GM18868 (cell line): ENCODE measurements at regions not wholly inside any gene's neighbourhood (a gene's known extent, or its start where the extent isn't known, plus 50 kb on each side); places are given as distances from the start of the nearest gene placed in this dataset.

Experiments
- ATAC-seq: cut with Tn5 transposase; IDR thresholded peaks from one replicate; pipeline ENCODE4 v1.9.1; 2021; ENCODE audit warnings: mild to moderate bottlenecking, moderate library complexity; ENCODE audit not compliant: unreplicated experiment

DNA sequence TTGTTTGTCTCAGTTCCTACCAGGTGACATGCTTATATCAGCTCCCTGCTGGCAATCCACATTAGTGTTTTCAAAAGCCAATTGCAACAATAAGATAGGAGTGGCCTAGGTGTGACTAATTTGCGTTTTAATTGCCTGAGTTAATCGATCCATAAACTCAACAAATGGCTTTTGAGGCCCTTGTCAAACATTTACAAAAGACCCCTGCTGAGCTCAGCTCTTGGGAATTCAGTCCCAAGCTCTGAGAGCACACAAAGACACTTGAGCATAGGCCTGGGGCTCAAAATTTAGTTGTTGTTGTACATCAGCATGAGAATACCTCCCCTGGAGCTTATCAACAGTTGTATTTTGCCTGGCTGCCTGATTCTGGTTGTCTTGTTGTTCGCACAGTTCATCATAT is 1134.4 kb upstream of the TSPY4 start:
- ATAC-seq, result no peak

DNA sequence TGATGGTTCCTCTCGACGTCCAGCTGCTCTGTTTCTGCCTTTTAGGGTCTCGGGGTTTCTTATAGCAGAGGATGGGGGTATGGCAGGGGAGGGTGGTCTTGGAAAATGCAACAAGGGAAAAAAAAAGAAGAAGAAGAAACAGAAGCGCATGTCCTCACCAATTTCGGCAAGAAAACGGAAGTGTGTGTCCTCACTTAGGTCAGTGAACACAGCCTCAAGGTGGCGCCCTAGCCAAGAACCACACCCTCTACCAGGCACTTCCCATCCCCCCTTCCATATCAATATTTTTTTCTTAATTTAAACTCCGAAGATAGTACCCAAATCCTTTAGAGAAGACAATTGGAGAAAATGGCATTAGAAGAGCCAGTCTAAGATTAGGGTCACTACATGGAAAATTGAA is 1096.1 kb upstream of the TSPY4 start:
- no peak for ATAC-seq

DNA sequence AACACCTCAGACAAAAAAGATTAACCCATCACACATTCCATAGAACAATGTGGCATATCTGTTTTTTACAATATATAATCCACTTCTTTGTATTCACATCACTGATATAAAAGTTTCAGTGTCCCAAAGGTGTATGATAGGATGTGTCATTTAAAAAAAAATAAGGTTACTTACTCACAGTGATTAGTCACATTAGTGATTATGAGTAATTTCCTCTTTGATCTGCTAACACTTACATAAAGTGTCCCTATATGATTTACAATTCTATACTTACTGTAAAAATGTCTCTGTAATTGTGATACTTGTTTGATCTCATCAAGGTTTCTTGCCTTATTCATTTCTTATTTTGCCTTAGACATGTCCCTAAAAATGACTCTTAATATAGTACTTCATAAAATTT is 1063.5 kb upstream of the TSPY4 start:
- ATAC-seq, result no peak

DNA sequence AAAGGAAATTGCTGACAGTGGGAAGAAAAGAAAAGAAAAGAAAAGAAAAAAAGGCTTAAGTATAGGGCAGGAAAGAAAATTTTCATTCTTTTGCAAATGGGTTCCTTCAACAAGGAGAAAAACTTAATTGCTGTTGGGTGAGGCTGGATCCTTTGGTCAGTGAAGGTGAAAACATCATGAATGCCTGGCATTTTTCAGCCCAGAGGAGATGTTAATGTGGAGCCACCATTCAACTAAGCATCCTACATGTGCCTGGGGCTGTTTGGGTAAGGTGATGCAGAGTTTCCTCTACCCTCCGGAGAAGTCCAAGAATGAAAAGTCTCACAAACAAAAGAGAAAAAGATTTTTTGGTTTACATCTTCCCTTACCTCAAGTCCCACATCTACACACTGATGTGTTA is 1032.2 kb upstream of the TSPY4 start:
- ATAC-seq, result no peak

DNA sequence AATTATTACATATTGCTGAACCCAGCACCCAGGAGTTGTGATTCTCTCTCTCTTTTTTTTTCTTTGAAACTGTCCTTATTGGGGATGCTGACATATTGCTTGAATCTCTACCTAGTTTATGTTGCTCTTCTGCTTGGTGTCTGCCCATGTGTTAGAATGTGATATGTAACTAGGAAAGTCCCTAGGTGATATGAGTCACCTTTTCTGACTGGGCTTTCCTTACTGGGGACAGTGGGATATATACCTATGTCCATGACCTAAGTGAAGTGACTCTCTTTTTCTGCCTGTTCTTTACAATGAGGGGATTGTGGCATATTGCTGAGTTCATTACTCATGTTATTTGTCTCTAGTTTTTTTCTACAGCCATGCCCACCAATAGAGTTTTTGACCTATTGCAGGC is 1013.2 kb upstream of the TSPY4 start:
- peak; percentile 57 for ATAC-seq

DNA sequence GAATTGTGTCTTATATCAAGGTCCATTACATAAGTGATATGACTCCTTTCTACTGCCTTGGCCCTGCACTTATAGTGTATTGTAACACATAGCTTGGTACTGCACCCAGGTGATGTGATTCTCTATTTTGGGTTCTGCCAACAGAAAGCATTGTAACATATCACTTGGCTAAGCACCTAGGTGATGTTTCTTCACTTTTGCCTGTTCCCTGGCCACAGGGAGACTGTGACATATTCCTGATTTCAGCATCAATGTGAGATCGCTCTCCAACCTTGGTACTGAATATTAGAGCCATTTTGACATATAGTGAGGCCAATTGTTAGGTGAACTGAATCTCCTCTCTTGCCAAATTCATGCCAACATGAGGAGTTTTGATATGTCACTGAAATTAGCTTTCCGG is 1010.3 kb upstream of the TSPY4 start:
- ATAC-seq, result no peak

DNA sequence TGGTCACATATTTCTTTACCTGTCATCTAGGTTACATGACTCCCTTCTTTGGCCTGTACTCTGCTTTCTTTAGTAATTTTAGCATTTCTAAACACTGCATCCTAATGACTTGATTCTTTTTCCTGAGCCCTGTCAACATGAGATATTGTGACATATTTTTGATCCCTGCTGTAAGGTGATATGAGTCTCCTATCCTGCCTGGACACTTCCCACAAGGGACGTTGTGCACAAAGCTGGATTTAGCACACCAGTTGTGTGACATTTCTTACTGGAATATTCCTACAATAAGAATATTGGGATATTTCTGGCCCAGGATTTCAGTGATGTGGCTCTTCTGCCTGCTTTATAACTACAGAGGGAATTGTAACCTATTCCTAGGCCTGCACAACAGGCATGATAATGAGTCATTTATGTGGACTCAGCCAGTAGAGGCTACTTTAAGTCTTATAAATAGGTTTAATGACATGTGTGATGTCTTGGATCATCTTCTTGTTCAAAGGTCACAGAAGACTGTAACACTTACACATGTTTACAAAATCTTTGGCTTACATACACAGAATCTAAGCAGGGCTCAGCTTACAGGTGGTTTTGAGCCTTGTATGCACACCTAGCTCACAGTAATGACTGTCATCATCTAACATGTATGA is 1009.4 kb upstream of the TSPY4 start:
- ATAC-seq, result no peak

DNA sequence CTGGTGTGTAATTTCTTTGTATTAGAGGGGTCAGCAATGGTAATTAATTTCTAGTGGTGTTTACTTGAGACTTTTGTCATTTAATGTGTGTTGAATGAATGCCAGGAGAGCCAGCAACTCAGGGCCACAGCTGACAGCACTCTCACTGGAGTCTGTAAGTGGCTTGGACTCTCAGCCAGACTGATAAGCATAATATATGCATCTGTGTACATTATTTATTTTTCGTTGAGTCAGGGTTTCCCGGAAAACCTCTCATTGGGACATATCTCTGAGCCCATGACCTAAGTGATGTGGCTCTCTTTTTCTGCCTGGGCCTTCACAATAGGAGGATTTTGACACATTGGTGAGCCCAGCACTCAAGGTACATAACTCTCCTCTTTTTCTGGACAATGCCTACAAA is 1007.8 kb upstream of the TSPY4 start:
- no peak for ATAC-seq

DNA sequence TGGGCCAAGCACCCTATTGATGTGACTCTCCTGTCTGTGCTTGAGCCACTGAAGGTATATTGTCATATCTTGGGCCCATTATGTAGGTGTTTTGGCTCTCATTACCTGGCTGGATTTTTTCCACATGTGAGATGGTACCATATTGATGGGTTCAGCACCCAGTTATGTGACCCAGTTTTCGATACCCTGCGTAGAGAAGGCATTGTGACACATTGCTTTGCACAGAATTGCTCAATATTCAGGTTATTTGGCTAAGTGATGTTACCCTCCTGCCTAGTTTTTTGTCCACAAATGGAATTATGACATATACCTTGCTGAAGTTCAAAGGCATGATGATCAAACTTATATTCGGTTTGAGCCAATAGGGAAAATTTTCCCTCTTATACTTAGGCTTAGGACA is 1007.3 kb upstream of the TSPY4 start:
- no peak for ATAC-seq

DNA sequence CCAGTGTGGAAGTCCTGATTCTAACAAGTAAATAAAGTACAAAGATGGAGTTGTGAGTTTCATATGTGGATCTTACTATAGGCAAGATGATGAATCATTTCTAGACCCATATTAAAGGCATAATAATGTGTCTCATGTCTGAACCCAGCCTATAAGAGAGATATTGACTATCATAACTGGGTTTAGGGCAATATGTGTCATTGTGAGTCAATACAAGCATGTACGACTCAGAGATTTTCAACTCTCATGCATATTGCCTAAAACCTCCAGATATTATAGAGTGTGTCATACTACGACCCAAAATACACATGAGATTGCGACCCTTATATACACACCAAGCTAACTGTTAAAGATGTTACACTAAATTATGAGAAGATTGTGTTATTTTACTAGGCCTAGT is 1003.9 kb upstream of the TSPY4 start:
- no peak for ATAC-seq

DNA sequence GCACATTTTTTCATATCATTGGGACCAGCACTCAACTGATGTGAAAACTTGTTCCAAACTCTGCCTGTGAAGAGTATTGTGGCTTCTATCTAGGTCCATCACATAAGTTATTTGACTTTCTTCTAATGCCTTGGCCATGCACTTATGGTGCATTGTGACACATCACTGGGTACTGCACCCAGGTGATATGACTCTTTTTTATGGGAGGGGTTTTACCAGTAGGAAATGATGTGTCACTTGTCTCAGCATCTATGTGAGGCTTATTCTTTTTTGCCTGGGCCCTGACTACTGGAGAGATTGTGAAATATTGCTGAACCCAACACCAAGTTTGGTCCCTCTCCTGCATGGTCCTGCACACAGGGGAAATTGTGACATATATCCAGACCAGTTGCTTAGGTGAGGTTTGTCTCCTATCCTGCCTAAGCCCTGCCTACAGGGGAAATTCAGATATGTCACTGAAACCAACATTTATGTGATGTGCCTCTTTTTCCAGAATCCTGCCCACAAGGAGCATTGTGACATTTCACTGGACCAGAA is 1001.9 kb upstream of the TSPY4 start:
- ATAC-seq, result no peak

DNA sequence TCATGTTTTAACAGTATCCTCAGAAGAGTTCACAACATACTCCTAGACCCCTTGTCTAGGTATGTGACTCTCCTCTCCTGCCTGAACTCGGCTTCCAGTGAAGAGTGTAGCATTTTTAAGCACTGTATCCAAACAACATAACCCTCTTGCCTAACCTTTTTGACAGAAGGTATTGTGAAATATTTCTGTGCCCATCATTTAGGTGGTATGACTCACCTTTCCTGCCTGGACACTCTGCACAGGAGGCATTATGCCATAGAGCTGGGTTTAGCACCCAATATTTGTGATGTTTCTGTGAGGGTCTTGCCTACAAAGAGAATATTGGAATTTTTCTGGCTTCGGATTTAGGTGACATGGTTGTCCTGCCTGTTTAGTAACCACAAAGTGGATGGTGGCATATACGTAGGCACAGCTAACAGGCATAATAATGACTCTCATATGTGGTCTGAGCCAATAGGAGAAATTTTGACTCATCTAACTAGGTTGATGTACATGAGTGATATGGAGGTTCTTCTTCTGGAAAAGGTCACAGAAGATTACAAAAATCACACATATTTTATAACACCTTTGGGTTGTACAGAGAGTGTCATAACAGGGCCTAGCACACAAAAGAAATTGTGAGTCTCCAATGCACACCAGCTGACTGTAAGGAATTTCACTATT is 1001.0 kb upstream of the TSPY4 start:
- no peak for ATAC-seq

DNA sequence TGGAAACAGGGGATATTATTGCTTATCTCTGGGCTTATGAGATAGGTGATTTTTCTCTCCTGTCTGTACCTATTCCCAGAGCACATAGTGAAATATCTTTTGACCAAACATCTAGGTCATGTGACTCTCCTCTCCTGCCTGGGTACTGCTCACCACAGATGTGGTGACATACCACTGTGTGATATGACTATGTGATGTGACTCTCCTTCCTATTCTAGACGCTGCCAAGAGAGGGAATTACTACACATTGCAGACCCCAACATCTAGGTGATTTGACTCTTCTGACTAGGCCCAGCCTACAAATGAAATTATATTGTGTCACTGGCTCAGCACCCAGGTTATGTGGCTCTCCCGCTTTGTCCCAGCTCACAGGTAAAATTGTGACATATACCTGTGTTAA is 996.3 kb upstream of the TSPY4 start:
- ATAC-seq, result no peak

DNA sequence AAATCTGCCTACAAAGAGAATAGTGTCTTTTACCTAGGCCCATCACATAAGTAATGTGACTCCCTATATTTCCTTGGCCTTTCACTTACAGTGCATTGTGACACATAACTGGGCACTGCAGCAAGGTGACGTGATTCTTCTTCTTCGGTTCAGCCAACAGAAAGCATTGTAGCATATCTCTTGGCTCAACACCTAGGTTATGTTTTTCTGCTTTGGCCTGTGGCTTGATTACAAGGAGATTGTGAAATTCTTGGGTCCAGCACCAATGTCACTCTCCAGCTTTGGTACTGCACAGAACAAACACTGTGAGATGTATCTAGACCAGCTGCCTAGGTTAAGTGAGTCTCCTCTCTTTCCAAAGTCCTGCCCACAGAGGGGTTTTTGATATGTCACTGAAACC is 995.1 kb upstream of the TSPY4 start:
- no peak for ATAC-seq

DNA sequence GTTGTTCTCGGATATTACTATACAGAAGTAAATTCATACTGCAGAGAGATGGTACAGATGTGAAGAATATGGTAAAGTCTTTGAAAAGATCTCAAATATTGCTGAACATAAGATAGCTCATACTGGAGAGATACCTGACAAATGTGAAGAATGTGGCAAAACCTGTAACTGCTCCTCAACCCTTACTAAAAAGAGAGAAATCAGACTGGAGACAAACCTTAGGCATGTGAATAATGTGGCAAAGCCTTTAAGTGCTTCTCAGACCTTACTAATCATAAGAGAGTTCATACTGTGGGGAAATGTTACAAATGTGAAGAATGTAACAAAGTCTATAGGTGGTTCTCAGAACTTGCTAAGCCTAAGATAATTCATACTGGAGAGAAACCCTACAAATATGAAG is 986.0 kb upstream of the TSPY4 start:
- ATAC-seq, result no peak

DNA sequence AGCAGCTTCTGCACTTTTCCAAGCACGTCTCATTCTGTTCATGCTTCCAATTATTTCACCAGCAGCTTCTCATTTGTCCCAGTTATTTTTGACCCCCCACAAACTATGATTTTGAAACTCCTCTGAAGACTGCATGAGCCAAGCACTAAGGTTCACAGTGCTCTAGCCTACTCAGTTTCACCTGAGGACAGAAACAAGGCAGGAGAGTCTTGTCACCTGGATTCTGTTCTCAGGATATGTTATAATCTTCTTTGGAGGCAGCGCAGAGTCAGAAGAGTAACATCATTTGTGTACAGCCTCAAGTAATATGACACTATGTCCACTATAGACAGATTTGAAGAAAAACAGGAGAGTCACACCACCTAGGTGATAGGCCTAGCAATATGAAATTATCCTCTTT is 985.1 kb upstream of the TSPY4 start:
- no peak for ATAC-seq

DNA sequence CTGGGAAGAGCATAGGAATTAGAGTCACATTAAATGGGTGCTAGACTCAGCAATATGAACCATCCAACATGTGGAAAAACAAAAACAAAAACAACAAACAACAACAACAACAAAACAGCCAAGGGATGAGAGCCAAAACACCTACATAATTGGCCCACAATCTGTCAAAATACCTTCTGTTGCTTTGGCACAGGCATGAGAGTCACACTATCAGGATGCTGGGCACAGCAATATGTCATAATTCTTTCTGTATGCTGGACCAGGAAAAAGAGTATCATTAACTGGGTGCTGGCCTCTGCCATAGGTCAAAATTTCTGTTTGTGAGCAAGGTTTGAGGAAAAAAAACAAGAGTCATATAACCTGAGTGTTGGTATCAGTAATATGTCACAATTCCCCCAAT is 979.1 kb upstream of the TSPY4 start:
- ATAC-seq, result no peak

DNA sequence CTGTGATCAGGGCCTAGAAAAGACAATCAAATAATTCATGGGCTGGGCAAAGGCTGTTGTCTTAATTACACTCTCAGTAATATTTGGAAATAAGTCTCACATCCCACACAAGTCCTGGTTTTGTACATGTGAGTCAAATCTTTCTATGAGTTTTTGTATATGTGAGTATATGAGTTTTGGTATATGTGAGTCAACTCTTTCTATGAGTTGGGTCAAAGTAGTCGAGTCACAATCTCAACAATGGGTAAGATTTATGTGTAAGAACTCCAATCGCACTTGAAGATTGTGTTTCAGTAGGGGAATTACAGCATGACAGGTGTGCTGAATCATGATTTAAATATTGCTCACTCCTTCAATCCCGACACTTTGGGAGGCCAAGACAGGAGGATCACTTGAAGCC is 975.5 kb upstream of the TSPY4 start:
- no peak for ATAC-seq

DNA sequence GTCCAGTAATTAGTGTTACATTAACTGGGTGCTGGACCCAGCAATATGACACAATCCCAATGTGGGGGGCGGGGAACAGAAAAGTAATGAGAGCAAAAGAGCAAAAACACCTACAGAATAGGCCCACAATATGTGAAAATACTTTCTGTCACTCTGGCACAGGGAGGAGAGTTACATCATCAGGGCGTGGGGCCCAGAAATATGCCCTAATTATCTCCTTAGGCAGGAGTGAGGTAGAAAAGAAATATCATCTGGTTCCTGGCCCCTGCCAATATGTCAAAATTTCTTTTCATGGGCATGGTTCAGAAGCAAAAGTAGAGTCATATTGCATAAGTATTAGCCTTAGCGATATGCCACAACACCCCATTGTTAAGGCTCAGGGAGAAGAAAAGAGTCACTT is 959.8 kb upstream of the TSPY4 start:
- no peak for ATAC-seq

DNA sequence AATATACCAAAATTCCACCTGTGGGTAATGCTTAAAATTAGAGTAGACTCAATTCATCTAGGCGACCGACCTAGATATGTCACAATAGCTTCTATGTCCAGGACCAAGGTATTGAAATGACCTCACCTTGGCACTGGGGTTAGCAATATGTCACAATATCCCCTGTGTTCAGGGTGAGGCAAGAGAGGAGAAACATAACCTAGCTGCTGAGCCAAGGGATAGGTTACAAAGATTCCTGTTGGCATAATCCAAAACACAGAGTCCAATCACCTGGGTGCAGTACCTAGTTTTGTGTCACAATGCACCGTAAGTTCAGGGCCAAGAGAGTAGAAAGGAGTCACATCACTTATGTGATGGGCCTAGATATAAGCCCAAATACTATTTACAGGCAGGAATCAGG is 957.5 kb upstream of the TSPY4 start:
- no peak for ATAC-seq

DNA sequence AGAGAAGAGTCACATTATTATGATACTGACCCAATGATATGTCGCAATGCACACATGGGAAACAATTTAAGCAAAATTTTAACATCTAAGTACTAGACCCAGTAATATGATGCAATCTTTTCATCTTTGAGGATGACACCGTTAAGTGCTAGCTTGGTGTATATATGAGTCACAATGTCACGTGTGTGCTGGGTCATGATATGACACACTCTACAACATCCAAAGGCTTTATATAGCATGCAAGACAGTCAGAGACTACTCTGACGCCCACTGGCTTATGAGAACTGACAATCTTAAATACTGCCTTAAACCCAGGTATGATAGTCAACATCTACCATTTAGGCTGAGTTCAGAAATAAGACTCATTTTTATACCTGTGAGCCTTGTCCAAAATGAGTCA is 955.8 kb upstream of the TSPY4 start:
- ATAC-seq, result peak; percentile 75

DNA sequence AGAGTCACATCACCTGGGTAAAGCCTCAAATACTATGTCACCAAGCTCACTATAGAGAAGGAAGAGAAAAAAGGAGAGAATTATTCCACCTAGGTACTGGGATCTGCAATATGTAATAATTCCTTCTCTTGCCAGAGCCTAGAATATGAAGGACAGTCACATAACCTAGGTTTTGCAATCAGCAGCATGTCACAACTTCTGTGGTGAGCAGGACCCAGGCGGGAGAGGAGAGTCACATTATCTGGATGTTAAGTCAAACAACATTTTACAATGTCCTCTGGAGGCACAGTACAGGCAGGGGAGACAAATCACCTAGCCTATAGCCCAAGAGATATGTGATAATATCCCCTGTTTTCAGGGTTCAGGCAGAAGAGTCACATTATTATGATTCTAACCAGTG is 951.2 kb upstream of the TSPY4 start:
- no peak for ATAC-seq

DNA sequence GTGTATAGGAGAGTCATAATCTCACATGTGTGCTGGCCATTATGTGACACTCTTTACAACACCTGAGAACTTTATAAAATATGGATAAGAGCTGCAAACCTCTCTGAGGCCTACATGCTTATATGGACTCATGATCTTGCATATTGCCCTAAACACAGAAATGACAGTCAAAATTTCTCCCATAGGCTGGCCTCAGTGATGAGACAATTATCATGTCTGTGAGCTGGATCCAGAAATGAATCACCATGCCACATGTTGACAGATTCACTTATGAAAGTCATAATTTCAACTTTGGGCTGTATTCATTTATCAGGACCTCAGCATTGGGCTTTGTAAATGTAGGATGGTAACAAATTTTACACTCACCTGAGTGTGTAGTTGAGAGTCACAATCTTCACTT is 948.8 kb upstream of the TSPY4 start:
- no peak for ATAC-seq
